NT2/D1 (cell line): ENCODE measurements at regions not wholly inside any gene's neighbourhood (a gene's known extent, or its start where the extent isn't known, plus 50 kb on each side); places are given as distances from the start of the nearest gene placed in this dataset.

Source experiments
- DNase-seq: peaks from one replicate; pipeline ENCODE4 v3.0.0-alpha.2; 2011; ENCODE audit warnings: low read depth, low spot score
- H3K27me3 ChIP-seq: 2 replicates; pipeline ENCODE4 v1.6.0; 2011; ENCODE audit warnings: mild to moderate bottlenecking; ENCODE audit not compliant: insufficient read length, insufficient read depth
- H3K36me3 ChIP-seq: 2 replicates; pipeline ENCODE4 v1.6.1; 2011; ENCODE audit warnings: mild to moderate bottlenecking, low read length, mixed read lengths; ENCODE audit not compliant: insufficient read depth, insufficient read length
- H3K4me1 ChIP-seq: 2 replicates; pipeline ENCODE4 v1.5.1; 2011; ENCODE audit not compliant: insufficient read depth, insufficient read length
- H3K4me3 ChIP-seq: 2 replicates; pipeline ENCODE4 v1.5.1; 2011; ENCODE audit warnings: low read depth; ENCODE audit not compliant: insufficient read length
- H3K9ac ChIP-seq: 2 replicates; pipeline ENCODE4 v1.6.0; 2011; ENCODE audit warnings: low read depth; ENCODE audit not compliant: insufficient read length
- H3K9me3 ChIP-seq: 2 replicates; pipeline ENCODE4 v1.5.1; 2011; ENCODE audit warnings: mild to moderate bottlenecking, low read length; ENCODE audit not compliant: insufficient read depth
- SUZ12 ChIP-seq: IDR thresholded peaks from 2 replicates; pipeline ENCODE4 v1.6.1; 2011; ENCODE audit not compliant: insufficient read length, insufficient read depth; ENCODE audit errors: extremely low read depth
- YY1 ChIP-seq: IDR thresholded peaks from 2 replicates; pipeline ENCODE4 v1.6.1; 2011; ENCODE audit not compliant: insufficient read length, insufficient read depth
- ZNF274 ChIP-seq: IDR thresholded peaks from 2 replicates; pipeline ENCODE4 v1.6.1; 2011; ENCODE audit warnings: mild to moderate bottlenecking, low read depth, low read length

DNA sequence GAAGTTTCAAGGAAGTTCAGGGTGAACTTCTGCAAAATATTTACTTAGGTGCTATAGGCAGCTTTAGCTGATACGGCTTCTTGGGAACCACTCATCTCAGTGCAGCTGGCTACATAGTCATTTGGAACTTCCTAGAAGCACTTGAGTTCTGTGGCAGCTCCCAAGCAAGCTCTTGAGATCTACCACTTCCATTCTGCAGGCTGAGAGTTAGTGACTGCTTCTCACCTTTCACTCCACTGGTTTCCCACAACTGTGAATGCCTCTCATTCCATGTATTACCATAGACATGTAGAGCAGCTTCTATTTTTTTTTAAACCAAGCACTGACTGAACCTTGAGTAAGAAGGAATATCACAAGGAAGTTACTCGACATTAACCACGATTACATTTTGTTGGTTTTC, 994.1 kb upstream of the ACVR2A start:
- H3K4me3 ChIP-seq = no peak overlapping the region
- TF ChIP-seq YY1 (no peak), ZNF274 (no peak), SUZ12 (no peak)
- no peak for DNase-seq

GRCh38 chr2:146847846-146848245, 997.0 kb upstream of the ACVR2A start:
- Histone ChIP-seq H3K36me3 (no peaks in the 10 kb centered on the region), H3K27me3 (no peaks in the 10 kb centered on the region), H3K4me3 (no peak overlapping the region), H3K9ac (no peak overlapping the region), H3K4me1 (no peaks in the 10 kb centered on the region), H3K9me3 (no peaks in the 10 kb centered on the region)
- TF ChIP-seq YY1 (no peak), ZNF274 (no peak), SUZ12 (no peak)
- no peak for DNase-seq

More for the DNA sequence above, 994.1 kb upstream of the ACVR2A start:
- no peaks in the 10 kb centered on the region for H3K36me3 ChIP-seq
- H3K27me3 ChIP-seq = no peaks in the 10 kb centered on the region
- no peak overlapping the region for H3K9ac ChIP-seq
- no peaks in the 10 kb centered on the region for H3K9me3 ChIP-seq
- no peaks in the 10 kb centered on the region for H3K4me1 ChIP-seq

- no peak for TF ChIP-seq YY1
- TF ChIP-seq ZNF274 = no peak
- no peak for TF ChIP-seq SUZ12
- no peak for DNase-seq
- no peaks in the 10 kb centered on the region for H3K36me3 ChIP-seq
- no peaks in the 10 kb centered on the region for H3K9me3 ChIP-seq
- H3K4me1 ChIP-seq = no peaks in the 10 kb centered on the region
- H3K9ac ChIP-seq = no peak overlapping the region
- H3K4me3 ChIP-seq = no peak overlapping the region
- H3K27me3 ChIP-seq = no peaks in the 10 kb centered on the region
These were observed 1000.4 kb upstream of the ACVR2A start for GRCh38 chr2:146844226-146844990.

- Histone ChIP-seq H3K9ac (no peak overlapping the region), H3K4me3 (no peak overlapping the region), H3K4me1 (no peaks in the 10 kb centered on the region), H3K36me3 (no peaks in the 10 kb centered on the region), H3K27me3 (no peaks in the 10 kb centered on the region), H3K9me3 (no peaks in the 10 kb centered on the region)
- TF ChIP-seq YY1 (no peak), ZNF274 (no peak), SUZ12 (no peak)
- no peak for DNase-seq
These were observed 1007.0 kb upstream of the ACVR2A start for GRCh38 chr2:146837857-146838256.

DNA sequence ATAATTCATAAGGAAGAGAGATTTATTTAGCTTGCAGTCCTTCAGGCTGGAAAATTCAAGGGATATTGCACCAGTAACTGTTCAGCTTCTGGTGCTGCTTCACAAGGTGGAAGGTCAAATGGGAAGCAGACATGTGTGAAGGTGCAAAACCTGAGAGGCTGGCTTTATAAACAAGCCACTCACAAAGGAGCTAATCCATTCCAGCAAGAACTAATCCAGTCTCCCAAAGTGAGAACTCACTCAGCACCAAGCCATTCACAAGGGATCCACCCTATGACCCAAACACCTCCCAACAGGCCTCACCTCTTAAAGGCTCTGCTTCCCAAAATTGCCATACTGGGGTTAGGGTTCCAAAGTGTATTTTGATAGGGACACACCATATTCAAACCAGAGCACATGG, 1018.4 kb upstream of the ACVR2A start:
- no peak for TF ChIP-seq SUZ12
- Histone ChIP-seq H3K4me3 (no peak overlapping the region), H3K36me3 (no peaks in the 10 kb centered on the region), H3K9ac (no peak overlapping the region), H3K27me3 (no peaks in the 10 kb centered on the region), H3K9me3 (no peaks in the 10 kb centered on the region), H3K4me1 (no peaks in the 10 kb centered on the region)
- DNase-seq = no peak

DNA sequence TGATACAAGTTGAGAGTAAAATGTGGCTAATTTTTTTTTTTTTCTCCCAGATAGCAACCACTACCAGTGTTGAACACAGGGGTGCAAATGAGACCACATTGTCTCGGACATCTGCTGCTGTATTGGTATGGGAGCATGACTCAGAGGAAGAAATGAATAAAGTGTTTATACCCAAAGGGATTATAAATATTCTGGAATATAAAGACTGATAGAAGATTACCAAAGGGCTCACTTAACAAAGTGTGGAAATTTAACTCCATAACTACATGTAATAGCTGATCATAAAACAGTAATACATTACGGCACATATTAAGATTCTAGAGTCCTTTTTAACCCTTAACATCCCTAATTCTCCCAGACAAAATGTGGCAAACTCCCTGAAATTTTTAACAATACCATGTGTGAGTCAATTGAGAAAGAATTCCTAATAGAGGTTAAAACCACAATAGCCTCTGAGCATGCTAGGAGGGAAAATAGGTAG, 1023.0 kb upstream of the ACVR2A start:
- Histone ChIP-seq H3K36me3 (no peaks in the 10 kb centered on the region), H3K9me3 (no peaks in the 10 kb centered on the region), H3K4me3 (no peak overlapping the region), H3K9ac (no peak overlapping the region), H3K4me1 (no peaks in the 10 kb centered on the region), H3K27me3 (no peaks in the 10 kb centered on the region)
- DNase-seq = no peak
- no peak for TF ChIP-seq YY1

DNA sequence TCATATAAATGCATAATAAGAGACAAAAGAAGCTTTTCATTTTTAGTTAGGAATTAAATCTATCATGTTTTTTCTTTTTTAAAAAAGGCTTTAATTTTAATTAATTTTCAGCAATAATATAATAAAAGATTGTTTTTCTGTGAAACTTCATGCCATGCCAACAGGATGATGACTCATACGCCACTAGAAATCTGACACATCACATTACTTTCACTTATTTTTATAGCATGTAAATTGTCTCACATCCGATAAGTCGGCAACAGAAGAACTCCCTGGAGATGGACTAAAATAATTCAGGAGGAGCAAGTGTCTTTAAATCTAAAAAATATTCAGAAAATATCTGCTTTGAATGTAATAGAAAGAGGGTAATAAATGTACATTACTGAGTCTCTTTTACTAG, 1024.2 kb upstream of the ACVR2A start:
- Histone ChIP-seq H3K4me3 (no peak overlapping the region), H3K36me3 (no peaks in the 10 kb centered on the region), H3K9ac (no peak overlapping the region), H3K27me3 (no peaks in the 10 kb centered on the region), H3K9me3 (no peaks in the 10 kb centered on the region), H3K4me1 (no peaks in the 10 kb centered on the region)
- DNase-seq = no peak
- no peak for TF ChIP-seq ZNF274
- TF ChIP-seq YY1 = no peak
- no peak for TF ChIP-seq SUZ12
